Lower lobe of right lung (tissue), 2 donors: ENCODE measurements at regions not wholly inside any gene's neighbourhood (a gene's known extent, or its start where the extent isn't known, plus 50 kb on each side); places are given as distances from the start of the nearest gene placed in this dataset.

Experiments used
- ATAC-seq, 2 donors: fragments of 200-7000 bp; cut with Tn5 transposase; one replicate each; pipeline ENCODE4 v1.9.1; 2020 to 2022; ENCODE audit warnings: mild to moderate bottlenecking in 2 of 2, moderate library complexity in 2 of 2
- DNase-seq: peaks from one replicate; pipeline ENCODE4 v3.0.0-alpha.2; 2020
- H3K27ac ChIP-seq: fragments of 200-600 bp; one replicate; pipeline ENCODE4 v1.8.0; 2022
- H3K27me3 ChIP-seq: fragments of 200-600 bp; one replicate; pipeline ENCODE4 v1.8.0; 2022; ENCODE audit warnings: low read depth
- H3K36me3 ChIP-seq: fragments of 200-600 bp; one replicate; pipeline ENCODE4 v1.8.0; 2022; ENCODE audit warnings: mild to moderate bottlenecking
- H3K4me1 ChIP-seq: fragments of 200-600 bp; one replicate; pipeline ENCODE4 v1.8.0; 2022
- H3K4me3 ChIP-seq: fragments of 200-600 bp; one replicate; pipeline ENCODE4 v1.8.0; 2022; ENCODE audit warnings: mild to moderate bottlenecking
- H3K9me3 ChIP-seq: fragments of 200-600 bp; one replicate; pipeline ENCODE4 v1.8.0; 2022
- CTCF ChIP-seq: fragments of 200-600 bp; IDR thresholded peaks from one replicate; pipeline ENCODE4 v1.8.0; 2022; ENCODE audit warnings: antibody characterized with exemption, mild to moderate bottlenecking
- intact Hi-C: fragments of 100-400 bp; cut with DNase I; formaldehyde crosslinking; loops from one replicate; pipeline ENCODE4 v1.11.0; 2022
- donor health status: DM: no; HTN: yes; CAD: no; lungs with severe emphysema.

GRCh38 chr11:69545976-69546617 lies 64.6 kb downstream of the LINC01488 start:
- ATAC-seq (no peak), DNase-seq (peak; percentile 31)
- peaks cover 17% of the 10 kb centered on the region for H3K9me3 ChIP-seq
- intact Hi-C loops = no loop called here
- H3K4me1 ChIP-seq = peaks cover 9% of the 10 kb centered on the region
- H3K27me3 ChIP-seq = no peaks in the 10 kb centered on the region
- no peak overlapping the region for H3K4me3 ChIP-seq
- no peak for TF ChIP-seq CTCF
- no peak overlapping the region for H3K27ac ChIP-seq
- H3K36me3 ChIP-seq = no peaks in the 10 kb centered on the region

- H3K36me3 ChIP-seq = no peaks in the 10 kb centered on the region
- peak; percentile 17 for DNase-seq
- H3K4me3 ChIP-seq = no peak overlapping the region
- ATAC-seq = no peak
- H3K27me3 ChIP-seq = no peaks in the 10 kb centered on the region
- no peak for TF ChIP-seq CTCF
- H3K9me3 ChIP-seq = peaks cover 17% of the 10 kb centered on the region
- no peak overlapping the region for H3K27ac ChIP-seq
- peaks cover 2% of the 10 kb centered on the region for H3K4me1 ChIP-seq
- intact Hi-C loops = no loop called here
These were observed 65.4 kb downstream of the LINC01488 start for GRCh38 chr11:69546735-69547370.

- Histone ChIP-seq H3K4me3 (no peak overlapping the region), H3K36me3 (no peaks in the 10 kb centered on the region), H3K27me3 (no peaks in the 10 kb centered on the region), H3K9me3 (peaks cover 17% of the 10 kb centered on the region), H3K4me1 (no peaks in the 10 kb centered on the region), H3K27ac (no peak overlapping the region)
- TF ChIP-seq CTCF = no peak
- intact Hi-C loops = no loop called here
- no peak for ATAC-seq
- no peak for DNase-seq
These were observed 69.4 kb downstream of the LINC01488 start for GRCh38 chr11:69550846-69551245.

GRCh38 chr11:69551963-69552362 lies 70.5 kb downstream of the LINC01488 start:
- TF ChIP-seq CTCF = no peak
- no peaks in the 10 kb centered on the region for H3K4me1 ChIP-seq
- intact Hi-C loops = no loop called here
- no peaks in the 10 kb centered on the region for H3K36me3 ChIP-seq
- no peak for ATAC-seq
- no peak overlapping the region for H3K27ac ChIP-seq
- peaks cover 17% of the 10 kb centered on the region for H3K9me3 ChIP-seq
- no peak overlapping the region for H3K4me3 ChIP-seq
- H3K27me3 ChIP-seq = no peaks in the 10 kb centered on the region
- DNase-seq = peak; percentile 4

GRCh38 chr11:69552951-69553350 lies 71.5 kb downstream of the LINC01488 start:
- no peaks in the 10 kb centered on the region for H3K4me1 ChIP-seq

More at GRCh38 chr11:69552951-69553350, 71.5 kb downstream of the LINC01488 start:
- no peak for TF ChIP-seq CTCF
- DNase-seq (peak; percentile 19), ATAC-seq (no peak)
- Histone ChIP-seq H3K27ac (no peak overlapping the region), H3K4me3 (no peak overlapping the region), H3K9me3 (peaks cover 17% of the 10 kb centered on the region), H3K27me3 (no peaks in the 10 kb centered on the region), H3K36me3 (no peaks in the 10 kb centered on the region)
- intact Hi-C loops = no loop called here
